Gastrocnemius medialis (tissue), 4 donors: ENCODE measurements at regions not wholly inside any gene's neighbourhood (a gene's known extent, or its start where the extent isn't known, plus 50 kb on each side); places are given as distances from the start of the nearest gene placed in this dataset.

Source experiments
- ATAC-seq, 2 donors: fragments of 150-250 bp; one replicate each; pipeline ENCODE4 v1.9.1; 2016
- DNase-seq, 2 donors: peaks; one replicate each; pipeline ENCODE4 v3.0.0-alpha.2; 2019
- H3K27ac ChIP-seq, 4 donors: fragments of 200-600 bp; sonication (generic); 1 replicate in 1 of 4; 2 replicates in 3 of 4; pipeline ENCODE4 v1.5.1; 2016 to 2018; ENCODE audit warnings: mild to moderate bottlenecking in 2 of 4, moderate library complexity in 1 of 4
- H3K27me3 ChIP-seq, 3 donors: fragments of 200-600 bp; sonication (generic) in 2 of 3; 1 replicate in 1 of 3; 2 replicates in 2 of 3; pipeline versions ENCODE4 v1.5.1 to v1.6.0; 2016 to 2019; ENCODE audit warnings: mild to moderate bottlenecking in 1 of 3, moderate library complexity in 1 of 3
- H3K36me3 ChIP-seq, 2 donors: fragments of 200-600 bp; sonication (generic) in 1 of 2; one replicate each; pipeline ENCODE4 v1.5.1; 2017 to 2018
- H3K4me1 ChIP-seq, 2 donors: fragments of 200-600 bp; sonication (generic) in 1 of 2; one replicate each; pipeline ENCODE4 v1.5.1; 2016 to 2017; ENCODE audit warnings: mild to moderate bottlenecking in 2 of 2
- H3K4me3 ChIP-seq, 4 donors: fragments of 200-600 bp; sonication (generic) in 3 of 4; 1 replicate in 1 of 4; 2 replicates in 3 of 4; pipeline ENCODE4 v1.5.1; 2016 to 2019; ENCODE audit warnings: mild to moderate bottlenecking in 2 of 4
- H3K9me3 ChIP-seq, 3 donors: fragments of 200-600 bp; sonication (generic) in 2 of 3; 1 replicate in 1 of 3; 2 replicates in 2 of 3; pipeline ENCODE4 v1.5.1; 2016 to 2019
- CTCF ChIP-seq, 5 experiments: fragments of 450-650 bp in 3 of 5; fragments of 200-600 bp in 2 of 5; sonication (generic) in 2 of 5; IDR thresholded peaks in 4 of 5; conservative IDR thresholded peaks in 1 of 5; 1 replicate in 4 of 5; 2 replicates in 1 of 5; pipeline ENCODE4 v1.5.1; 2016 to 2019; ENCODE audit warnings: antibody characterized with exemption in 5 of 5, mild to moderate bottlenecking in 3 of 5, moderate library complexity in 3 of 5
- POLR2A ChIP-seq, 2 donors: fragments of 450-650 bp; IDR thresholded peaks; one replicate each; pipeline ENCODE4 v1.6.1; 2017; ENCODE audit warnings: antibody characterized with exemption in 2 of 2, mild to moderate bottlenecking in 2 of 2, moderate library complexity in 2 of 2
- in situ Hi-C, 4 donors: fragments of 200-750 bp; cut with MboI; loops; one replicate each; pipeline versions ENCODE4 v1.15.0 to v1.8.0; 2017; ENCODE audit warnings: low sequenced_read_pairs in 4 of 4
- intact Hi-C: fragments of 100-400 bp; cut with DNase I; formaldehyde crosslinking; loops from one replicate; pipeline ENCODE4 v1.15.1; 2023; ENCODE audit warnings: low total_unique reads

- no peak overlapping the region for H3K4me3 ChIP-seq
- DNase-seq (no peak), ATAC-seq (no peak)
- no peaks in the 10 kb centered on the region for H3K27me3 ChIP-seq
- H3K27ac ChIP-seq, result no peak overlapping the region
- H3K36me3 ChIP-seq, result no peaks in the 10 kb centered on the region
- intact Hi-C loops (no loop called here), in situ Hi-C loops (no loop called here)
- H3K4me1 ChIP-seq, result no peaks in the 10 kb centered on the region
- TF ChIP-seq POLR2A (IDR thresholded peaks at IDR 0.05) (no peak), CTCF (IDR thresholded peaks at IDR 0.05 in 4 of 5, conservative IDR thresholded peaks at IDR 0.05 in 1 of 5) (no peak)
- no peaks in the 10 kb centered on the region for H3K9me3 ChIP-seq
Observed at GRCh38 chr13:107018285-107018684, 450.3 kb upstream of the ARGLU1 start.

GRCh38 chr13:107006661-107007060, 438.7 kb upstream of the ARGLU1 start:
- DNase-seq (no peak), ATAC-seq (no peak)
- no peaks in the 10 kb centered on the region for H3K4me1 ChIP-seq
- TF ChIP-seq CTCF (IDR thresholded peaks at IDR 0.05 in 4 of 5, conservative IDR thresholded peaks at IDR 0.05 in 1 of 5) (no peak), POLR2A (IDR thresholded peaks at IDR 0.05) (no peak)
- H3K4me3 ChIP-seq, result no peak overlapping the region
- no peaks in the 10 kb centered on the region for H3K9me3 ChIP-seq
- H3K27ac ChIP-seq, result no peak overlapping the region
- in situ Hi-C loops, result no loop called here
- H3K27me3 ChIP-seq, result no peaks in the 10 kb centered on the region
- intact Hi-C loops, result no loop called here
- H3K36me3 ChIP-seq, result no peaks in the 10 kb centered on the region

GRCh38 chr13:107005577-107005976, 437.6 kb upstream of the ARGLU1 start:
- Histone ChIP-seq H3K4me3 (no peak overlapping the region), H3K9me3 (no peaks in the 10 kb centered on the region), H3K4me1 (no peaks in the 10 kb centered on the region), H3K27ac (no peak overlapping the region), H3K36me3 (no peaks in the 10 kb centered on the region), H3K27me3 (no peaks in the 10 kb centered on the region)
- intact Hi-C loops (no loop called here), in situ Hi-C loops (no loop called here)
- no peak for TF ChIP-seq POLR2A (IDR thresholded peaks at IDR 0.05)
- no peak for TF ChIP-seq CTCF (IDR thresholded peaks at IDR 0.05 in 4 of 5, conservative IDR thresholded peaks at IDR 0.05 in 1 of 5)
- ATAC-seq, result no peak
- no peak for DNase-seq

GRCh38 chr13:107003911-107004310, 436.0 kb upstream of the ARGLU1 start:
- DNase-seq (no peak), ATAC-seq (no peak)
- H3K36me3 ChIP-seq, result no peaks in the 10 kb centered on the region
- H3K4me3 ChIP-seq, result no peak overlapping the region
- no peak for TF ChIP-seq POLR2A (IDR thresholded peaks at IDR 0.05)
- TF ChIP-seq CTCF (IDR thresholded peaks at IDR 0.05 in 4 of 5, conservative IDR thresholded peaks at IDR 0.05 in 1 of 5), result no peak
- H3K9me3 ChIP-seq, result no peaks in the 10 kb centered on the region
- intact Hi-C loops (no loop called here), in situ Hi-C loops (no loop called here)
- no peaks in the 10 kb centered on the region for H3K4me1 ChIP-seq
- no peaks in the 10 kb centered on the region for H3K27me3 ChIP-seq
- no peak overlapping the region for H3K27ac ChIP-seq

GRCh38 chr13:106998664-106999063, 430.7 kb upstream of the ARGLU1 start:
- intact Hi-C loops, result no loop called here

More at GRCh38 chr13:106998664-106999063, 430.7 kb upstream of the ARGLU1 start:
- Histone ChIP-seq H3K27me3 (no peaks in the 10 kb centered on the region), H3K4me3 (no peak overlapping the region), H3K36me3 (no peaks in the 10 kb centered on the region), H3K9me3 (no peaks in the 10 kb centered on the region), H3K4me1 (no peaks in the 10 kb centered on the region), H3K27ac (no peak overlapping the region)
- no peak for TF ChIP-seq POLR2A (IDR thresholded peaks at IDR 0.05)
- no peak for TF ChIP-seq CTCF (IDR thresholded peaks at IDR 0.05 in 4 of 5, conservative IDR thresholded peaks at IDR 0.05 in 1 of 5)
- in situ Hi-C loops, result no loop called here
- no peak for DNase-seq
- no peak for ATAC-seq
